Breast epithelium (tissue), 4 donors: ENCODE measurements at regions not wholly inside any gene's neighbourhood (a gene's known extent, or its start where the extent isn't known, plus 50 kb on each side); places are given as distances from the start of the nearest gene placed in this dataset.

ENCODE experiments used
- DNase-seq, 2 donors: peaks; one replicate each; pipeline ENCODE4 v3.0.0-alpha.2; 2019; ENCODE audit warnings: low spot score in 2 of 2
- H3K27ac ChIP-seq, 2 donors: fragments of 200-600 bp; sonication (generic) in 1 of 2; one replicate each; pipeline ENCODE4 v1.5.1; 2016 to 2019; ENCODE audit warnings: mild to moderate bottlenecking in 1 of 2
- H3K27me3 ChIP-seq, 2 donors: fragments of 200-600 bp; sonication (generic) in 1 of 2; one replicate each; pipeline versions ENCODE4 v1.5.1 to v1.6.0; 2017 to 2019; ENCODE audit warnings: control low read depth in 1 of 2, mild to moderate bottlenecking in 1 of 2
- H3K36me3 ChIP-seq: fragments of 200-600 bp; one replicate; pipeline ENCODE4 v1.5.1; 2019
- H3K4me1 ChIP-seq, 2 donors: fragments of 200-600 bp; sonication (generic); one replicate each; pipeline ENCODE4 v1.5.1; 2016 to 2019; ENCODE audit warnings: control low read depth in 1 of 2
- H3K4me3 ChIP-seq, 3 donors: fragments of 200-600 bp; sonication (generic); 1 replicate in 2 of 3; 2 replicates in 1 of 3; pipeline ENCODE4 v1.5.1; 2016 to 2019; ENCODE audit warnings: mild to moderate bottlenecking in 3 of 3, moderate library complexity in 2 of 3
- H3K9me3 ChIP-seq, 2 donors: fragments of 200-600 bp; sonication (generic) in 1 of 2; one replicate each; pipeline ENCODE4 v1.5.1; 2016 to 2019; ENCODE audit warnings: control low read depth in 1 of 2
- POLR2A ChIP-seq: fragments of 450-650 bp; IDR thresholded peaks from one replicate; pipeline ENCODE4 v1.6.1; 2016; ENCODE audit warnings: antibody characterized with exemption, mild to moderate bottlenecking, moderate library complexity
- POLR2AphosphoS5 ChIP-seq, 3 donors: sonication (generic); formaldehyde crosslinking; IDR thresholded peaks; one replicate each; pipeline ENCODE4 v1.6.1; 2017; ENCODE audit warnings: antibody characterized with exemption in 3 of 3
- intact Hi-C: fragments of 100-400 bp; cut with DNase I; formaldehyde crosslinking; loops from one replicate; pipeline ENCODE4 v1.15.1; 2023; ENCODE audit warnings: low total_unique reads
- TF ChIP-seq, protein P1 (sequence below), 3 donors: fragments of 450-650 bp; IDR thresholded peaks; one replicate each; pipeline ENCODE4 v1.5.1; 2016 to 2017; ENCODE audit warnings: antibody characterized with exemption in 3 of 3, mild to moderate bottlenecking in 3 of 3, moderate library complexity in 3 of 3

GRCh38 chr11:127931803-127932202, 655.6 kb downstream of the ETS1 start:
- no peak overlapping the region for H3K4me3 ChIP-seq
- no peaks in the 10 kb centered on the region for H3K27me3 ChIP-seq
- intact Hi-C loops: no loop called here
- no peak overlapping the region for H3K27ac ChIP-seq
- TF ChIP-seq POLR2AphosphoS5 (IDR thresholded peaks at IDR 0.05) (no peak), POLR2A (no peak)
- TF ChIP-seq, protein P1, sequence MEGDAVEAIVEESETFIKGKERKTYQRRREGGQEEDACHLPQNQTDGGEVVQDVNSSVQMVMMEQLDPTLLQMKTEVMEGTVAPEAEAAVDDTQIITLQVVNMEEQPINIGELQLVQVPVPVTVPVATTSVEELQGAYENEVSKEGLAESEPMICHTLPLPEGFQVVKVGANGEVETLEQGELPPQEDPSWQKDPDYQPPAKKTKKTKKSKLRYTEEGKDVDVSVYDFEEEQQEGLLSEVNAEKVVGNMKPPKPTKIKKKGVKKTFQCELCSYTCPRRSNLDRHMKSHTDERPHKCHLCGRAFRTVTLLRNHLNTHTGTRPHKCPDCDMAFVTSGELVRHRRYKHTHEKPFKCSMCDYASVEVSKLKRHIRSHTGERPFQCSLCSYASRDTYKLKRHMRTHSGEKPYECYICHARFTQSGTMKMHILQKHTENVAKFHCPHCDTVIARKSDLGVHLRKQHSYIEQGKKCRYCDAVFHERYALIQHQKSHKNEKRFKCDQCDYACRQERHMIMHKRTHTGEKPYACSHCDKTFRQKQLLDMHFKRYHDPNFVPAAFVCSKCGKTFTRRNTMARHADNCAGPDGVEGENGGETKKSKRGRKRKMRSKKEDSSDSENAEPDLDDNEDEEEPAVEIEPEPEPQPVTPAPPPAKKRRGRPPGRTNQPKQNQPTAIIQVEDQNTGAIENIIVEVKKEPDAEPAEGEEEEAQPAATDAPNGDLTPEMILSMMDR (IDR thresholded peaks at IDR 0.05): no peak
- H3K9me3 ChIP-seq: no peaks in the 10 kb centered on the region
- no peak for DNase-seq
- no peaks in the 10 kb centered on the region for H3K4me1 ChIP-seq
- no peaks in the 10 kb centered on the region for H3K36me3 ChIP-seq

DNA sequence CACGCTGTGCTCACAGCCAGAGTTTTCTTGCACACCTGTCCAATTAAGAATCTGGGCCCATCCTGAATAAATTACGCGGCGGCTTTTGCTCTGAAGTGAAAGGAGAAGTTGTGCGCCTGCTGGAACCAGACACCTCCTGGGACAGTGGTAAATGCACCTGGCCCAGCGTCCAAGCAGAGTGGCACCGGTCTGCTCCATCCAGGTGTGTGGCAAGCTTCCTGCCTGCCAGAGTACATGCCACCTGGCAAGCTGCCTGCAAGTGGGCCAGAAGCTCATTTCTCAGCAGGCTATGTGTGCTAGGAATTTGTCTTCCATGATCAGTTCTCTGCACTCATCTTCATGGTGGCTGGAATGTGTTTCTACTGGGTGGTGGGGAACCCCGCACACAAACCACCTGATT, 660.6 kb downstream of the ETS1 start:
- Histone ChIP-seq H3K27me3 (no peaks in the 10 kb centered on the region), H3K4me3 (no peak overlapping the region), H3K36me3 (no peaks in the 10 kb centered on the region), H3K4me1 (no peaks in the 10 kb centered on the region), H3K27ac (no peak overlapping the region), H3K9me3 (no peaks in the 10 kb centered on the region)
- intact Hi-C loops: no loop called here
- TF ChIP-seq POLR2A (no peak), POLR2AphosphoS5 (IDR thresholded peaks at IDR 0.05) (no peak)
- TF ChIP-seq, protein P1 (IDR thresholded peaks at IDR 0.05): no peak
- no peak for DNase-seq

GRCh38 chr11:127925475-127925874, 661.9 kb downstream of the ETS1 start:
- no peak overlapping the region for H3K4me3 ChIP-seq
- no peaks in the 10 kb centered on the region for H3K4me1 ChIP-seq
- intact Hi-C loops: no loop called here
- no peaks in the 10 kb centered on the region for H3K36me3 ChIP-seq
- H3K27ac ChIP-seq: no peak overlapping the region
- TF ChIP-seq POLR2AphosphoS5 (IDR thresholded peaks at IDR 0.05) (no peak), POLR2A (no peak)
- TF ChIP-seq, protein P1 (IDR thresholded peaks at IDR 0.05): no peak
- no peaks in the 10 kb centered on the region for H3K27me3 ChIP-seq
- DNase-seq: no peak
- H3K9me3 ChIP-seq: no peaks in the 10 kb centered on the region

- Histone ChIP-seq H3K4me3 (no peak overlapping the region), H3K36me3 (no peaks in the 10 kb centered on the region), H3K27me3 (no peaks in the 10 kb centered on the region), H3K27ac (no peak overlapping the region), H3K4me1 (no peaks in the 10 kb centered on the region), H3K9me3 (peaks cover 0 to 40% of the 10 kb centered on the region in 2 donors)
- DNase-seq: no peak
- intact Hi-C loops: no loop called here
- TF ChIP-seq, protein P1 (IDR thresholded peaks at IDR 0.05): no peak
- TF ChIP-seq POLR2AphosphoS5 (IDR thresholded peaks at IDR 0.05) (no peak), POLR2A (no peak)
These were observed 668.0 kb downstream of the ETS1 start for GRCh38 chr11:127919206-127920000.

DNA sequence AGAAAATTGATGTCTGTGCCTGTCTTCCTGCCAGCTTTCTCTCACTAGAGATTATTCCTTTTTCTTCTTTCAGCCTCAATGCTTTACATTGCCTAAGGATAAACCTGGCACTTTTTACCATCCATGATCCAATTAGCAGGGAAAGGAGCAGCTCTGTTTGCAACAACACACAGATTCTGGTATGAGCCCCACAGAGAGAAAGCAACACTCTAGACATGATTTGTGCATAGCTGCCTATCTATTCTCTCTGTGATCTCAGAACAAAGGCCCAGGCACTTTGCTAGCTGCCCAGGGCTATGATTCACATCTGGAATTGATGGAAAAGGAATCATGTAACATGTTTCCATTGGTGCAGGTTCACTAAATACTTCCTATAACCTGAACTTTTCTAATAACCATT, 685.0 kb downstream of the ETS1 start:
- peaks cover 8 to 9% of the 10 kb centered on the region in 2 donors for H3K9me3 ChIP-seq
- TF ChIP-seq, protein P1 (IDR thresholded peaks at IDR 0.05): no peak
- no peak for TF ChIP-seq POLR2AphosphoS5 (IDR thresholded peaks at IDR 0.05)
- no peak for TF ChIP-seq POLR2A
- intact Hi-C loops: no loop called here
- H3K4me1 ChIP-seq: no peaks in the 10 kb centered on the region
- H3K27me3 ChIP-seq: no peaks in the 10 kb centered on the region
- DNase-seq: no peak
- no peak overlapping the region for H3K27ac ChIP-seq
- H3K36me3 ChIP-seq: no peaks in the 10 kb centered on the region
- H3K4me3 ChIP-seq: no peak overlapping the region
